NCI-H524 treated with DMSO at 0.1 percent for 48 hours (cell line): ENCODE measurements at regions not wholly inside any gene's neighbourhood (a gene's known extent, or its start where the extent isn't known, plus 50 kb on each side); places are given as distances from the start of the nearest gene placed in this dataset.

ENCODE experiments used
- DNase-seq: peaks from one replicate; lab custom pipeline; 2025; lab: John Stamatoyannopoulos, UW

GRCh38 chr1:187306710-187307415, 478.1 kb downstream of the PLA2G4A start:
- no peak for DNase-seq

- DNase-seq: no peak
Measured at GRCh38 chr1:187310038-187310631, 481.4 kb downstream of the PLA2G4A start.

DNA sequence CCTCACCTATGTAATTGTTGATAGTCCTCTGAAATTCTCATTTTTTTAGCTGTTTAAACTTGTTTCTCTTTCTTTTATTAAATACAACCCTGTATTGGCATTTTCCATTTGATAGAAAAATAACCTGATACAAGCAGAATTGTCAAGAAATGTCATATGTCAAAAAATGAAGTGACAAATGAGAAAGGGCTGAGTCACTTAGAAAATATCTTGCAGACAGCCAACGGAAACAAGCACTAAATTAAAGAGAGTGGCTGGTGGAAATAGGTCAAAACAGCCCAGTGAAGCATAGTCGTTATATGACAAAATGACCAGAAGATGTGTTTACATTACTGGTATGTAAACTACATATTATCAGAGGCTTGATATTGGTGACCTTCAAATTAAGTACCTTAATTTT, 484.4 kb downstream of the PLA2G4A start:
- no peak for DNase-seq

DNA sequence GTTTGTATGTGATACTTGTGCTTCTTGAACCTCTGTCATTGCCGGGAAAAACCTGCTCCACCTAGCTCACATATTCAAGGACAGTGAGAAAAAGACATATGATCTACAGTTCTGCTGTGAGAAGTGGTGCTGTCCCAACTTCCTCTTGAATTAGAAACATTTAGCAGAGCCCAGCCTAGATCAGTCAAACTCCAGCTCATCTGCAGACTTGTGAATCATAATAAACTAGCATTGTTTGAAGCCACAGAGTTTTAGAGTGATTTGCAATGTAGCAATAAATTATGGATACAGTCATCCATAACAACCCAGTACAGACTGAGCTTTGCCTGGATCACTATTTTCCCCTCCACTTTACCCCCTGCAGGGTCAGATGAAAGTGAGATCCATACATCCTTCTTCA, 497.8 kb downstream of the PLA2G4A start:
- DNase-seq: no peak

- DNase-seq: peak; percentile 28
Measured at GRCh38 chr1:187336441-187337168, 507.9 kb downstream of the PLA2G4A start.

DNA sequence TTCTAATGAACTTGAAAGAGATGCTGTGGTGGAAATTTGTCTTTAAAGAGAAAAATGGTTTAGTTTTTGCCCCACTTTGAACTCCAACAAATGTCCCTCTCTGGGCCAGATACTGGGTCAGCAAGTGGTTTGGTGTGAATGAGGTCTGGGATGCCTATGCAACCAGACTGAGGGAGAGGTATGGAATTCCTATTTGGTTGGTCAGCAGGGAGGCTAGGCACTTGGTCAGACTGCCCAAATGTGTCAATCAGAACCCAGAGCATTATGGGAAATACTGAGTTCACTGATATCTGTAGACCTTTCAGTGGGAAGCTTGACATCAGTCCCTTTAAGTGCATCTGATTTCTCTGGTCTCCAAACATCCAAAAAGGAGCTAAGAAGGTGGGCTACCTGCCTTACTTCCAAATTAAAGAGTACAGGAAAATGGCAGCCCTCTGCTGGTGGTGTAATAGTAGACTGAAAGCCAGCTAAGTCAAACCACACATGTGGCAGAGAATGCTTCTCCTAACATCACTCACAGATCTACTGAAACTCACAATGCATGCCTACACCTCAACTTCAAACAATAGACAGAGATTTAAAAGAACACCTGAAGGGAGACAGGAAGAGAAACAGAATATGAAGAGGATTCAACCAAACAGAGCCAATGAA, 510.1 kb downstream of the PLA2G4A start:
- DNase-seq: no peak

DNA sequence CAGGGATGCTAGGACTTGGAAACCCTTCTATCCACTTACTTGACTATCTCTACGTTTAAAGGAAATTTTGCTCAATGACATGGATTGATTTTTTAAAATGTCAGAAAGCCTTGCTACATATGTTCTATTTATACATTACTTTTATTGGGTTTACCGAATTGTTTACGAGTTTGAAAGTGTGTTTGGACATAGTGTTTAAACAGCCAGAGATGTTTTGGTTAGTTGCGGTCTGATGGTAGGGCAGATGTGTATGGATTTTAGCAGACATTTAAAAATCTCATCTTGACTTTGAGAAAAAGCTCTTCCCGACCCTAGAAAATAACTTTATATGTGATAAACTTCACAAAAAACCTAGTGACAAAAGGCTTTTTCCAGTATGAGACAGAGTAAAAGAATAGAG, 513.7 kb downstream of the PLA2G4A start:
- no peak for DNase-seq

DNA sequence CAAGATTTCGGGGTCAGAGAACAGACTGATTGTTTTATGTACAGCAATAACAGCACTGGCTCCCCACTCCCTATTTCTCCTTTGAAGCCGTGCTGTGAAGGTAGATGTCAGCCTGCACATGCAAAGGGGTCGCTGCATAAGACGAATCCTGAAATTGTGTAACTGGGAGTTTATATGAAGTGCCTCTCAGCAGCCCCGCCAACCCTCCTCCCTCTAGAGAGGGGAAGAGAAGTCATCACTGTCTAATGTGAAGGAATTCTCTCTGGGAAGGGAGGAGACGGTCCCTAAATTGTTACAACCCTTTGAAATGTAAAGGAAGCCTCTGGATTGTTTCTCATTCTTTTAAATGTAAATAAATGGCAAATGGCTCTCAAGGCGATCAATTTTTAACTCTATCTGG, 545.3 kb downstream of the PLA2G4A start:
- DNase-seq: no peak

DNA sequence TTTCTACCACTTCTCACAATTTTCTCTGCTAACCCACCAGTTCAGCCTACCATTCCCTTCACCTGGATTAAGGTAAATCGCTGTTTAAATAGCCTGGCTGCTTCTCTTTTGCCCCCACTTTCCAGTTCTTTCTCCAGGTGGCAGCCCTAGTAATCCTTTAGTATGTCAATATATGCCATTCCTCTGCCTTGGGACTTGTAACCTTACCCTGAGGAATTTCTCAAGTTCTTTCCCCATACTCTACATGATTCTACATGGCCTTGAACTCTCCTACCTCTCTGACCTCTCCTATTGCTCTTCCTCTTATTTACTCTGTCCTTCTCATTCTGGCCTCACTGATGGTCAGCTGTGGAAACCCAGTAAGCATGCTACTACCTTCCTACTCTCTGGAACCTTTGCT, 546.0 kb downstream of the PLA2G4A start:
- DNase-seq: no peak

- DNase-seq: no peak
Measured at GRCh38 chr1:187383366-187383765, 554.6 kb downstream of the PLA2G4A start.

GRCh38 chr1:187384504-187384903, 555.8 kb downstream of the PLA2G4A start:
- DNase-seq: no peak

DNA sequence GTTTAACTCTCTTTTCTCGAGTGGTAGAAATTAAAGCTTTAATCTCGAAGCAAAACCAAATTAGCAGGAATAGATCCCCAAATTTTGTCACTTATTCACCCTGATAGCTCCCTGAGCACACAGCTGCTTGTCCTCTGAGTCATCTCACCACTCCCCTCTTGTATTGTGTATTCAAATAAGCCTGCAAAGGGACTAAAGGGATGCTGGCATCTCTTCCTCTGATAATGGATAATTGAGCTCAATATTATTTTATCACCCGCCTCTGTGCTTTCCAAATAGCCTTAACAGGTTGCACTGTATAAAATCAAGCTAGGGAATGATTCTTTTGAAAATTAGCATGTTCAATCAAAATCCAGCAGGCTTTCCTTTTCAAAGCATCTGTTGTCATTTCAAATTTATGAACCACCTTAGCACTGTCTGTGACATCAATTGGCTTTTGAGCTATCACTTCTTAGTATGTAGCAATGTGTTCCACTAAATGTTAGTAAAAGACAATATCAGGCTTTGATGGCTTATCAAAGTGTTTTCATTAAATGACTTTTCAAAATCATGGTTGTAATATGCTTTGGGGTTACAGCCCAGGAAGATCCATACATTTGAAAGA, 561.6 kb downstream of the PLA2G4A start:
- no peak for DNase-seq

DNA sequence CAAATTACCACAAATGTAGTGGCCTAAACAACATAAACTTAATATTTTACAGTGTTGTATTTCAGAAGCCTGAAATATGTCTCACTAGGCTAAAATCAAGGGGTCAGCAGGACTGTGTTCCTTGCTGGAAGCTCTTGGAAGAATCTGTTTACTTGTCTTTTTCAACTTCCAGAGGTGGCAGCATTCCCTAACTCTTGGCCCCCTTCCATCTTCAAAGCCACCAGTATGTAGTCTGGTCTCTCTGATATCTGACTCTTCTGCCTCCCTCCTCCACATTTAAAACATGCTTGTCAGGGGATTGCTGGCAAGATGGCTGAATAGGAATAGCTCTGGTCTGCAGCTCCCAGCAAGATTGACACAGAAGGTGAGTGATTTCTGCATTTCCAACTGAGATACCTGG, 567.5 kb downstream of the PLA2G4A start:
- DNase-seq: no peak

DNA sequence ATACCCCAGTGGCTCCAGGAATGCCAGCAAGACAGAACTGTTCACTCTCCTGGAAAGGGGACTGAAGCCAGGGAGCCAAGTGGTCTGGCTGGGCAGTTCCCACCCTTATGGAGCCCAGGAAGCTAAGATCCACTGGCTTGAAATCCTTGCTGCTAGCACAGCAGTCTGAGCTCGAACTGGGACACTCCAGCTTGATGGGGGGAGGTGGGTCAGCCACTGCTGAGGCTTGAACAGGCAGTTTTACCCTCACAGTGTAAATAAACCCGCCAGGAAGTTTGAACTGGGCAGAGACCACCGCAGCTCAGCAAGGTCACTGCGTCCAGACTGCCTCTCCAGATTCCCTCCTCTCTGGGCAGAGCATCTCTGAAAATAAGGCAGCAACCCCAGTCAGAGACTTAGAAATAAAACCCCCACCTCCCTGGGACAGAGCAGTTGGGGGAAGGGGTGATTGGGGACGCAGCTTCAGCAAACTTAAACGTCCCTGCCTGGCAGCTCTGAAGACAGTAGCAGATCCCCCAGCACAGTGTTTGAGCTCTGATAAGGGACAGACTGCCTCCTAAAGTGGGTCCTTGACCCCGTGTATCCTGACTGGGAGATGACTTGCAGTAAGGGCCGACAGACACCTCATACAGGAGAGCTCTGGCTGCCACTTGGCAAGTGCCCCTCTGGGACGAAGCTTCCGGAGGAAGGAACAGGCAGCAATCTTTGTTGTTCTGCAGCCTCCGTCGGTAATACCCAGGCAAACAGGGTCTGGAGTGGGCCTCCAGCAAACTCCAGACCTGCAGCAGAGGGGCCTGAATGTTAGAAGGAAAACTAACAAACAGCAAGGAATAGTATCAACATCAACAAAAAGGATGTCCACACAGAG, 568.4 kb downstream of the PLA2G4A start:
- no peak for DNase-seq

GRCh38 chr1:187408212-187409004, 579.7 kb downstream of the PLA2G4A start:
- no peak for DNase-seq

DNA sequence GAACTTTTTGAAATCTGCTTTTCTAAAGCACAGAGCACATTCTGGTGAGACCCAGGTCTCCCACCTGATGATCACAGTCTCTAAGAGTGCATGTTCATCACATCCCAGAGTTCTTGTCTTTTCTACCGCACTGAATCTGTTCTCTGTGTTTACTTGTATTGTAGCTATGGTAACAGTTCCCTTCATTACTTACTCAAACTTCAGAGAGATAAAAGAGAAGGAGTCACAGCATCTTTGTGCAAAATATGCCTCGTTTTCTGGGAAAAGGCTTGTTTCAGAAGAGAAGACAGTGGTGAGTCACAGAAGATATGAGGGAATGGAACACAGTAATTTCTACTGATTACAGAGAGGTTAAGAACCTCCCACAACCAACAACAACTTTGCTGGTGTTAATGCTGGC, 580.6 kb downstream of the PLA2G4A start:
- no peak for DNase-seq

DNA sequence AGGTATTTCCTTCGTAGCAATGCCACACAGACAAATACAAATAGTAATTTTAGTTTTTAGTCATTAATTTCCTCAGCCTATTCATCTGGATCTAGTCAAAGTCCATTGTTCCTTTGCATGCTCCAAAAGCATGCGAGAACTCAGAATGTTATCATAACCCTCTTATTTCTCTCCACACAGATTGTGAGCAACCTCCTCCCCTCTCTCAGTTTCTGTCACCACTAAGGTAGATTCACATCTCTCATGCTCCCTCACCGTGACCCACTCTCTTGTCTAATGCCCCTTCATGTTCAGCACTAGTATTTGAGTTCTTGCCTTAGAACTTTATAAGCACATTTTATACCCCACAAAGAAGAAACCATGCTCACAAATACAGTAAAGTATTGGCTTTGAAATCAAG, 582.4 kb downstream of the PLA2G4A start:
- no peak for DNase-seq

DNA sequence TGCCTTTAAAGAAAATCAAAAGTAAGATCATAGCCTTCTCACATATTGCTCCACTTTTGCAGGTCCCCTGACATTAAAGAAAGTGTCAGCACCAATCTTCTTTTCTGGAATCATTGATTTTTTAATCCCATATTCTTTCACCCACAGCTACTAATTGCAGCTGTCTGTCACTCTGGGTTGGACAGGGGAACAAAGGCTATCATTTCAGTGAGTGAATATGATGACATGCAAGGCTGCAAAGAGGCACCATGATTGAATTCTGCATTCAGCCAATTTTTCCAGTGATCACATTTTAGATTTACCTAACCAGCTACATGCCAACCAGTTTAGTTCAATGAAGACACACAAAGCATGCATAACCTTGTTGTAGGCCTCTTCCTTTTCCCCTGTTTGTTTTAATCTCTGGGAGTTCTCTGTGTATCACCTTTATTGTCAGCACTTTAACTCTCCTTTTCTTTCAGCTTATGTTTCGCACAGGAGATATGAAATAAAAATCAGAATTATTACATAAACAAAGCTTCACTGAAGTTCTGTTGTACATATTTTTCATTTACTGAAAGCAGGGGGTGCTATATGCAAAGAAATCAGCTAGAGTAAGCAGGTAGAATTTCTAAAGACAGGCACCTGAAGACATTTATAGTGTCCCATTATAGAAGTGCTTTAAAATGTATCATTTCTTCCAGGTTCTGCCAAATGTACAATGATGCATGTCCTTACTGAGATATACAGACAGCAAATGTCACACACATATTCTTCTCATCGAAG, 584.8 kb downstream of the PLA2G4A start:
- DNase-seq: peak; percentile 2

DNA sequence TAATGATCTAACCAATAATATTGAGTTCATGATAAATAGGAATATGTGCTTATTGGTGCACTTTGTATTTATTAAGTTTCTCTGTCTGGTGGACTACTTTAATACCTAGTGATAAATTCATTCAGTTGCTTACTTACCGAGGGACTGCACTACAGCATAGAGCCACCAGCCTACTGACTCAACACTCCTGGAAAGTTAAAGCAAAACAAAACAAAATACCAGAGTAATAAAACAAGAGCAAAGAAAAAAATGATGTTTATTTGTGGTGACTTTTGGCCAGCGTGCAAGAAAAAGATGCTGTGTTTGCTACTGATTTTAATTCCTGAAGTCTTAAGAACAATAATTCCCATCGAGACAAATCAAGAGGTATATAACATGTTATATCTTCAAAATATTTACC, 586.3 kb downstream of the PLA2G4A start:
- DNase-seq: no peak

GRCh38 chr1:187417520-187417919, 588.8 kb downstream of the PLA2G4A start:
- DNase-seq: no peak
